ENCODE measurements at regions not wholly inside any gene's neighbourhood (a gene's known extent, or its start where the extent isn't known, plus 50 kb on each side); places are given as distances from the start of the nearest gene placed in this dataset.

DNA sequence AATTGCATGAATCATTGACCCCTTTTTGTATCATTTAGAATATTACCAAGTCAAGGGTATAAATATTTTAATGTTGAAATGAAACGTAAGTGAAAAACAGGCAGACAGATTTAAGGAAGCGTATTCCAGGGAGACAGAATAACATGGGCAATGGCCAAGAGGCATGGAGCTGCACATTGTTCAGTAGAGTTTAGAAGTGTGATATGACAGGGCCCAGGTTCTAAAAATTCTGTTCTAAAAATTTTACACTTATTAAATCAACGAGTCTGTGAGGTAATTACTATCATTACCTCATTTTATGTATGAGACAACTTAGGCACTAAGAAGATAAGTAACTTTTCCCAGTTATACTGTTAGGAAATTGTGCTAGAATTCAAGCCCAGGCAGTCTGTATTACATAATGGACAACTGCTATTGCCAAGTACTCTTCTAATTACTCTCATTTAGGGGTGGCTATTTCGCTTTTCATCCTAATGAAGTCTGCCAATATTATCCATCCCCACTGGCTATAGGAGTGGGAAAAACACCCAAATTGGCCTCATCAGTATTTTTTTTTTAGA, 103.2 kb upstream of the NAV3 start:
- H3K79me2 ChIP-seq (ENCODE audit: low read depth), result no peaks in the 10 kb centered on the region
- CTCF ChIA-PET, result no interaction called here

GRCh38 chr12:77725611-77726010, 105.1 kb upstream of the NAV3 start:
- no TSS peak for BruUV-seq (replicated peaks)
- CTCF ChIA-PET, result no interaction called here
- intact Hi-C loops (cut with micrococcal nuclease; ENCODE audit: unreplicated experiment), result no loop called here
- TF ChIP-seq EZH2 (IDR thresholded peaks at IDR 0.05; ENCODE audit: low read depth) (no peak), CTCF (conservative IDR thresholded peaks at IDR 0.05) (no peak)
- no peaks in the 10 kb centered on the region for H3K27me3 ChIP-seq (ENCODE audit: insufficient read depth, low read depth)
- no peaks in the 10 kb centered on the region for H3F3A ChIP-seq (ENCODE audit: insufficient read depth, low read depth)
- H3K36me3 ChIP-seq (ENCODE audit: low read depth), result no peaks in the 10 kb centered on the region
- no peak overlapping the region for H3K4me3 ChIP-seq
- no peak overlapping the region for H3K27ac ChIP-seq
- H3K9me2 ChIP-seq (ENCODE audit: insufficient read depth), result no peaks in the 10 kb centered on the region; the same call in 1 of the 2 replicates
- H3K79me2 ChIP-seq (ENCODE audit: low read depth), result no peaks in the 10 kb centered on the region
- H4K20me1 ChIP-seq (ENCODE audit: insufficient read depth), result no peaks in the 10 kb centered on the region
- H3K4me2 ChIP-seq, result no peak overlapping the region
- H3K9me3 ChIP-seq (ENCODE audit: insufficient read depth, low read depth), result no peaks in the 10 kb centered on the region
- no peak overlapping the region for H2AFZ ChIP-seq
- no peaks in the 10 kb centered on the region for H3K4me1 ChIP-seq (replicated peaks; ENCODE audit: insufficient read depth)
- POLR2A ChIA-PET (ENCODE audit: unreplicated experiment), result no interaction called here
- DNase-seq, result no peak

More for the DNA sequence above, 103.2 kb upstream of the NAV3 start:
- H3K9me3 ChIP-seq (ENCODE audit: insufficient read depth, low read depth), result no peaks in the 10 kb centered on the region
- H2AFZ ChIP-seq, result no peak overlapping the region
- no peak for DNase-seq
- H3K9me2 ChIP-seq (ENCODE audit: insufficient read depth), result no peaks in the 10 kb centered on the region; the same call in 1 of the 2 replicates
- intact Hi-C loops (cut with micrococcal nuclease; ENCODE audit: unreplicated experiment), result no loop called here
- H3K27ac ChIP-seq, result no peak overlapping the region
- H3K4me3 ChIP-seq, result no peak overlapping the region
- no peak overlapping the region for H3K4me2 ChIP-seq
- H3K36me3 ChIP-seq (ENCODE audit: low read depth), result no peaks in the 10 kb centered on the region
- TF ChIP-seq CTCF (conservative IDR thresholded peaks at IDR 0.05), result no peak
- no peak for TF ChIP-seq EZH2 (IDR thresholded peaks at IDR 0.05; ENCODE audit: low read depth)
- no peaks in the 10 kb centered on the region for H3F3A ChIP-seq (ENCODE audit: insufficient read depth, low read depth)
- H3K27me3 ChIP-seq (ENCODE audit: insufficient read depth, low read depth), result no peaks in the 10 kb centered on the region
- no peaks in the 10 kb centered on the region for H3K4me1 ChIP-seq (replicated peaks; ENCODE audit: insufficient read depth)
- POLR2A ChIA-PET (ENCODE audit: unreplicated experiment), result no interaction called here
- H4K20me1 ChIP-seq (ENCODE audit: insufficient read depth), result no peaks in the 10 kb centered on the region
- no TSS peak for BruUV-seq (replicated peaks)

GRCh38 chr12:77724367-77724957, 106.2 kb upstream of the NAV3 start:
- H3K4me2 ChIP-seq, result no peak overlapping the region
- CTCF ChIA-PET, result interaction anchor here (0.6 to 1.2 kb wide), 2 partner anchors 190 to 201 kb away, joined by 7 to 26 read pairs; no protein-coding TSS in a partner anchor
- no peak for DNase-seq
- no peaks in the 10 kb centered on the region for H3F3A ChIP-seq (ENCODE audit: insufficient read depth, low read depth)
- no TSS peak for BruUV-seq (replicated peaks)
- no peaks in the 10 kb centered on the region for H3K9me3 ChIP-seq (ENCODE audit: insufficient read depth, low read depth)
- H3K4me1 ChIP-seq (replicated peaks; ENCODE audit: insufficient read depth), result no peaks in the 10 kb centered on the region
- no peak overlapping the region for H3K4me3 ChIP-seq
- H3K27me3 ChIP-seq (ENCODE audit: insufficient read depth, low read depth), result no peaks in the 10 kb centered on the region
- no peak overlapping the region for H2AFZ ChIP-seq
- no peak overlapping the region for H3K27ac ChIP-seq
- no peaks in the 10 kb centered on the region for H3K79me2 ChIP-seq (ENCODE audit: low read depth)
- no peaks in the 10 kb centered on the region for H4K20me1 ChIP-seq (ENCODE audit: insufficient read depth)
- H3K9me2 ChIP-seq (ENCODE audit: insufficient read depth), result no peaks in the 10 kb centered on the region; the same call in 1 of the 2 replicates
- intact Hi-C loops (cut with micrococcal nuclease; ENCODE audit: unreplicated experiment), result loop anchor here (1.0 kb wide), 1 partner anchor 201 kb away; no protein-coding TSS in a partner anchor
- no peaks in the 10 kb centered on the region for H3K36me3 ChIP-seq (ENCODE audit: low read depth)
- POLR2A ChIA-PET (ENCODE audit: unreplicated experiment), result interaction anchor here (0.6 kb wide), 1 partner anchor 209 kb away, joined by 5 read pairs; no protein-coding TSS in a partner anchor
- TF ChIP-seq EZH2 (IDR thresholded peaks at IDR 0.05; ENCODE audit: low read depth) (no peak), CTCF (conservative IDR thresholded peaks at IDR 0.05) (peak; percentile 70)
